HL-60 (cell line): ENCODE measurements at regions not wholly inside any gene's neighbourhood (a gene's known extent, or its start where the extent isn't known, plus 50 kb on each side); places are given as distances from the start of the nearest gene placed in this dataset.

Experiments
- DNase-seq, 2 experiments: peaks; one replicate each; pipeline ENCODE4 v3.0.0-alpha.2; 2010 to 2020; ENCODE audit warnings: low read depth in 1 of 2, low spot score in 1 of 2
- H3K27ac ChIP-seq: fragments of 250-450 bp; sonication (Bioruptor Pico); replicated peaks from 2 replicates; pipeline ENCODE4 v1.5.1; 2020; ENCODE audit warnings: mild to moderate bottlenecking, moderate library complexity
- H3K27me3 ChIP-seq: fragments of 250-450 bp; sonication (Bioruptor Pico); 2 replicates; pipeline ENCODE4 v1.5.1; 2021; ENCODE audit warnings: mild to moderate bottlenecking, moderate library complexity; ENCODE audit not compliant: insufficient read depth, poor library complexity, severe bottlenecking
- H3K4me3 ChIP-seq: replicated peaks from 2 replicates; pipeline ENCODE4 v1.5.1; 2011; ENCODE audit warnings: mild to moderate bottlenecking, control low read depth, low read length; ENCODE audit not compliant: insufficient read depth
- CTCF ChIP-seq: IDR thresholded peaks from one replicate; pipeline ENCODE4 v1.5.1; 2011; ENCODE audit warnings: low read length, control low read depth, inconsistent platforms; ENCODE audit not compliant: insufficient read depth
- GABPA ChIP-seq: IDR thresholded peaks from 2 replicates; pipeline ENCODE4 v1.6.1; 2012; ENCODE audit warnings: low read depth
- POLR2AphosphoS5 ChIP-seq: IDR thresholded peaks from 2 replicates; pipeline ENCODE4 v1.6.1; 2012; ENCODE audit warnings: low read depth
- REST ChIP-seq: IDR thresholded peaks from 2 replicates; pipeline ENCODE4 v1.6.1; 2012; ENCODE audit warnings: low read depth; ENCODE audit not compliant: insufficient replicate concordance
- SPI1 ChIP-seq: IDR thresholded peaks from 2 replicates; pipeline ENCODE4 v1.6.1; 2012; ENCODE audit warnings: low read depth, mild to moderate bottlenecking, borderline replicate concordance

- H3K4me3 ChIP-seq = no peak overlapping the region
- no peaks in the 10 kb centered on the region for H3K27me3 ChIP-seq
- no peak overlapping the region for H3K27ac ChIP-seq
- no peak for DNase-seq
- TF ChIP-seq POLR2AphosphoS5 = no peak
- TF ChIP-seq CTCF = no peak
- TF ChIP-seq REST = no peak
- no peak for TF ChIP-seq SPI1
- TF ChIP-seq GABPA = no peak
These were observed 182.2 kb upstream of the GNAI1 start for GRCh38 chr7:79952399-79952798.

GRCh38 chr7:79951415-79951814, 183.2 kb upstream of the GNAI1 start:
- TF ChIP-seq POLR2AphosphoS5 (no peak), SPI1 (no peak), REST (no peak), CTCF (no peak), GABPA (no peak)
- H3K4me3 ChIP-seq = no peak overlapping the region

GRCh38 chr7:79949778-79950177, 184.9 kb upstream of the GNAI1 start:
- H3K27me3 ChIP-seq = no peaks in the 10 kb centered on the region
- H3K4me3 ChIP-seq = no peak overlapping the region
- TF ChIP-seq GABPA = no peak
- no peak for TF ChIP-seq REST
- no peak for TF ChIP-seq CTCF
- TF ChIP-seq SPI1 = no peak
- no peak for TF ChIP-seq POLR2AphosphoS5
- no peak overlapping the region for H3K27ac ChIP-seq
- DNase-seq = no peak

More at GRCh38 chr7:79951415-79951814, 183.2 kb upstream of the GNAI1 start:
- no peak for DNase-seq
- no peak overlapping the region for H3K27ac ChIP-seq
- no peaks in the 10 kb centered on the region for H3K27me3 ChIP-seq
